Osteoblast (primary cell): ENCODE measurements at regions not wholly inside any gene's neighbourhood (a gene's known extent, or its start where the extent isn't known, plus 50 kb on each side); places are given as distances from the start of the nearest gene placed in this dataset.

Experiments
- DNase-seq: peaks from one replicate; pipeline ENCODE4 v3.0.0; 2011; ENCODE audit warnings: low spot score, mixed read lengths; ENCODE audit not compliant: insufficient read length; ENCODE audit errors: missing footprints
- H2AFZ ChIP-seq: 2 replicates; pipeline ENCODE4 v1.6.0; 2011; ENCODE audit warnings: mild to moderate bottlenecking, low read length
- H3K27ac ChIP-seq: 2 replicates; pipeline ENCODE4 v1.5.1; 2011; ENCODE audit warnings: mild to moderate bottlenecking, low read depth, low read length, moderate library complexity
- H3K27me3 ChIP-seq: 2 replicates; pipeline ENCODE4 v1.6.0; 2012; ENCODE audit warnings: mild to moderate bottlenecking, control low read depth, inconsistent platforms, low read length, moderate library complexity; ENCODE audit not compliant: insufficient read depth
- H3K36me3 ChIP-seq: 2 replicates; pipeline ENCODE4 v1.5.1; 2011; ENCODE audit warnings: mild to moderate bottlenecking, low read length, control low read depth, moderate library complexity; ENCODE audit not compliant: insufficient read depth
- H3K4me1 ChIP-seq: 2 replicates; pipeline ENCODE4 v1.5.1; 2011; ENCODE audit warnings: mild to moderate bottlenecking, low read length, control low read depth, moderate library complexity; ENCODE audit not compliant: insufficient read depth
- H3K4me2 ChIP-seq: 2 replicates; pipeline ENCODE4 v1.6.0; 2011; ENCODE audit warnings: mild to moderate bottlenecking, low read length; ENCODE audit not compliant: insufficient read depth
- H3K4me3 ChIP-seq: fragments of 200-600 bp; sonication (generic); 3 replicates; pipeline ENCODE4 v1.5.1; 2012; ENCODE audit warnings: mild to moderate bottlenecking, low read length, inconsistent platforms; ENCODE audit not compliant: insufficient read depth
- H3K79me2 ChIP-seq: 2 replicates; pipeline ENCODE4 v1.6.0; 2012; ENCODE audit warnings: mild to moderate bottlenecking, low read length, control low read depth, inconsistent platforms; ENCODE audit not compliant: insufficient read depth
- H3K9me3 ChIP-seq: 2 replicates; pipeline ENCODE4 v1.5.1; 2011; ENCODE audit warnings: low read depth, low read length, control low read depth
- H4K20me1 ChIP-seq: 2 replicates; pipeline ENCODE4 v1.6.0; 2012; ENCODE audit warnings: mild to moderate bottlenecking, low read length, control low read depth; ENCODE audit not compliant: insufficient read depth
- CTCF ChIP-seq: IDR thresholded peaks from 2 replicates; pipeline ENCODE4 v1.5.1; 2011; ENCODE audit warnings: mild to moderate bottlenecking, low read depth, low read length, moderate library complexity; ENCODE audit errors: extremely low read depth

- no peaks in the 10 kb centered on the region for H3K36me3 ChIP-seq
- H3K4me2 ChIP-seq: no peak overlapping the region
- no peak for DNase-seq
These were observed 277.3 kb upstream of the FAT3 start for GRCh38 chr11:91947215-91947820.

GRCh38 chr11:91946397-91946951 is 278.1 kb upstream of the FAT3 start:
- Histone ChIP-seq H4K20me1 (no peaks in the 10 kb centered on the region), H2AFZ (no peak overlapping the region), H3K4me2 (no peak overlapping the region), H3K4me3 (no peak overlapping the region), H3K4me1 (no peaks in the 10 kb centered on the region), H3K9me3 (no peaks in the 10 kb centered on the region), H3K27me3 (no peaks in the 10 kb centered on the region), H3K79me2 (no peaks in the 10 kb centered on the region), H3K27ac (no peak overlapping the region), H3K36me3 (no peaks in the 10 kb centered on the region)
- TF ChIP-seq CTCF: no peak
- DNase-seq: no peak

More at GRCh38 chr11:91947215-91947820, 277.3 kb upstream of the FAT3 start:
- Histone ChIP-seq H2AFZ (no peak overlapping the region), H3K79me2 (no peaks in the 10 kb centered on the region), H3K4me1 (no peaks in the 10 kb centered on the region), H3K27ac (no peak overlapping the region), H4K20me1 (no peaks in the 10 kb centered on the region), H3K27me3 (no peaks in the 10 kb centered on the region), H3K9me3 (no peaks in the 10 kb centered on the region), H3K4me3 (no peak overlapping the region)
- no peak for TF ChIP-seq CTCF

GRCh38 chr11:91935120-91935519 is 289.5 kb upstream of the FAT3 start:
- H2AFZ ChIP-seq: no peak overlapping the region
- no peaks in the 10 kb centered on the region for H4K20me1 ChIP-seq
- H3K9me3 ChIP-seq: no peaks in the 10 kb centered on the region
- no peaks in the 10 kb centered on the region for H3K27me3 ChIP-seq
- no peak for TF ChIP-seq CTCF
- no peak overlapping the region for H3K4me2 ChIP-seq
- H3K4me3 ChIP-seq: no peak overlapping the region
- no peaks in the 10 kb centered on the region for H3K4me1 ChIP-seq
- no peak for DNase-seq
- H3K79me2 ChIP-seq: no peaks in the 10 kb centered on the region
- no peak overlapping the region for H3K27ac ChIP-seq
- H3K36me3 ChIP-seq: no peaks in the 10 kb centered on the region

- Histone ChIP-seq H3K36me3 (no peaks in the 10 kb centered on the region), H3K9me3 (no peaks in the 10 kb centered on the region), H3K4me1 (no peaks in the 10 kb centered on the region), H3K27me3 (no peaks in the 10 kb centered on the region), H3K27ac (no peak overlapping the region), H3K4me2 (peak overlapping the region; percentile 45), H2AFZ (no peak overlapping the region), H3K4me3 (no peak overlapping the region), H4K20me1 (no peaks in the 10 kb centered on the region), H3K79me2 (no peaks in the 10 kb centered on the region)
- no peak for DNase-seq
- TF ChIP-seq CTCF: no peak
These were observed 292.3 kb upstream of the FAT3 start for GRCh38 chr11:91932151-91932821.
